Breast epithelium (tissue), 3 donors: ENCODE measurements at regions not wholly inside any gene's neighbourhood (a gene's known extent, or its start where the extent isn't known, plus 50 kb on each side); places are given as distances from the start of the nearest gene placed in this dataset.

Experiments
- CTCF ChIP-seq, 3 donors: fragments of 450-650 bp; IDR thresholded peaks; one replicate each; pipeline ENCODE4 v1.5.1; 2016 to 2017; ENCODE audit warnings: antibody characterized with exemption in 3 of 3, mild to moderate bottlenecking in 3 of 3, moderate library complexity in 3 of 3
- POLR2AphosphoS5 ChIP-seq, 3 donors: sonication (generic); formaldehyde crosslinking; IDR thresholded peaks; one replicate each; pipeline ENCODE4 v1.6.1; 2017; ENCODE audit warnings: antibody characterized with exemption in 3 of 3

- TF ChIP-seq CTCF (IDR thresholded peaks at IDR 0.05) (no peak), POLR2AphosphoS5 (IDR thresholded peaks at IDR 0.05) (no peak)
Observed at GRCh38 chr10:33813415-33813814, 478.9 kb upstream of the NRP1 start.
